ENCODE measurements at regions not wholly inside any gene's neighbourhood (a gene's known extent, or its start where the extent isn't known, plus 50 kb on each side); places are given as distances from the start of the nearest gene placed in this dataset.

GRCh38 chr13:74047931-74048600 is 86.1 kb downstream of the KLF12 start:
- Mint-ChIP-seq H3K4me1 (peaks cover 45% of the 10 kb centered on the region), H3K27me3 (no peaks in the 10 kb centered on the region)
- no peak for ATAC-seq (ENCODE audit: low read depth)

GRCh38 chr13:74046431-74046830 is 87.8 kb downstream of the KLF12 start:
- CTCF ChIA-PET, result no interaction called here
- no peak overlapping the region for H3K27ac Mint-ChIP-seq
- no peaks in the 10 kb centered on the region for H3K27me3 Mint-ChIP-seq
- H3K9me3 Mint-ChIP-seq, result no peaks in the 10 kb centered on the region
- no peak for TF ChIP-seq CTCF (IDR thresholded peaks at IDR 0.05)
- DNase-seq, result no peak
- no peak for ATAC-seq (ENCODE audit: low read depth)
- intact Hi-C loops (cut with micrococcal nuclease), result no loop called here
- POLR2A ChIA-PET, result no interaction called here
- H3K4me1 Mint-ChIP-seq, result peaks cover 45% of the 10 kb centered on the region
- no peak overlapping the region for H3K4me3 Mint-ChIP-seq
- peaks cover 7% of the 10 kb centered on the region for H3K36me3 Mint-ChIP-seq (ENCODE audit: low read depth)

More at GRCh38 chr13:74047931-74048600, 86.1 kb downstream of the KLF12 start:
- intact Hi-C loops (cut with micrococcal nuclease), result no loop called here
- H3K9me3 Mint-ChIP-seq, result peaks cover 2% of the 10 kb centered on the region
- H3K4me3 Mint-ChIP-seq, result no peak overlapping the region
- ChIA-PET CTCF (interaction anchor here (1.4 kb wide), 1 partner anchor 7 kb away, joined by 3 read pairs; no protein-coding TSS in a partner anchor), POLR2A (no interaction called here)
- no peak for DNase-seq
- peaks cover 7% of the 10 kb centered on the region for H3K36me3 Mint-ChIP-seq (ENCODE audit: low read depth)
- no peak for TF ChIP-seq CTCF (IDR thresholded peaks at IDR 0.05)
- no peak overlapping the region for H3K27ac Mint-ChIP-seq

GRCh38 chr13:74045583-74045982 is 88.6 kb downstream of the KLF12 start:
- ATAC-seq (ENCODE audit: low read depth) (no peak), DNase-seq (no peak)
- POLR2A ChIA-PET, result no interaction called here
- no peak overlapping the region for H3K27ac Mint-ChIP-seq
- TF ChIP-seq CTCF (IDR thresholded peaks at IDR 0.05), result no peak
- H3K27me3 Mint-ChIP-seq, result no peaks in the 10 kb centered on the region
- H3K36me3 Mint-ChIP-seq (ENCODE audit: low read depth), result peaks cover 7% of the 10 kb centered on the region
- H3K4me3 Mint-ChIP-seq, result no peak overlapping the region
- H3K9me3 Mint-ChIP-seq, result no peaks in the 10 kb centered on the region
- intact Hi-C loops (cut with micrococcal nuclease), result no loop called here
- peaks cover 44% of the 10 kb centered on the region for H3K4me1 Mint-ChIP-seq
- CTCF ChIA-PET, result no interaction called here

- intact Hi-C loops (cut with micrococcal nuclease), result no loop called here
- ChIA-PET POLR2A (no interaction called here), CTCF (no interaction called here)
- ATAC-seq (ENCODE audit: low read depth) (no peak), DNase-seq (no peak)
- no peak overlapping the region for H3K27ac Mint-ChIP-seq
- peaks cover 5% of the 10 kb centered on the region for H3K36me3 Mint-ChIP-seq (ENCODE audit: low read depth)
- peaks cover 43% of the 10 kb centered on the region for H3K4me1 Mint-ChIP-seq
- no peaks in the 10 kb centered on the region for H3K9me3 Mint-ChIP-seq
- H3K27me3 Mint-ChIP-seq, result no peaks in the 10 kb centered on the region
- no peak for TF ChIP-seq CTCF (IDR thresholded peaks at IDR 0.05)
- no peak overlapping the region for H3K4me3 Mint-ChIP-seq
These were observed 91.0 kb downstream of the KLF12 start for GRCh38 chr13:74043237-74043636.

GRCh38 chr13:74040200-74040599 is 94.0 kb downstream of the KLF12 start:
- H3K27ac Mint-ChIP-seq, result no peak overlapping the region
- ChIA-PET POLR2A (no interaction called here), CTCF (interaction anchor here (0.7 to 1.4 kb wide), 4 partner anchors 9 to 247 kb away, joined by 3 read pairs; no protein-coding TSS in a partner anchor)
- peaks cover 8% of the 10 kb centered on the region for H3K36me3 Mint-ChIP-seq (ENCODE audit: low read depth)
- TF ChIP-seq CTCF (IDR thresholded peaks at IDR 0.05), result no peak
- H3K4me3 Mint-ChIP-seq, result no peak overlapping the region
- H3K9me3 Mint-ChIP-seq, result no peaks in the 10 kb centered on the region
- ATAC-seq (ENCODE audit: low read depth) (peak; percentile 80), DNase-seq (no peak)
- H3K4me1 Mint-ChIP-seq, result peaks cover 55% of the 10 kb centered on the region
- no peaks in the 10 kb centered on the region for H3K27me3 Mint-ChIP-seq
- intact Hi-C loops (cut with micrococcal nuclease), result loop anchor here (1.0 kb wide), 1 partner anchor 205 kb away; no protein-coding TSS in a partner anchor

Measured in activated B cell treated with CpG ODN at 0.5 μM for 24 hours (primary cell).